Astrocyte of the spinal cord (primary cell): ENCODE measurements at regions not wholly inside any gene's neighbourhood (a gene's known extent, or its start where the extent isn't known, plus 50 kb on each side); places are given as distances from the start of the nearest gene placed in this dataset.

ENCODE experiments used
- DNase-seq: peaks from one replicate; pipeline ENCODE4 v3.0.0; 2011; ENCODE audit warnings: low read depth, low spot score
- H3K4me3 ChIP-seq: 2 replicates; pipeline ENCODE4 v1.5.1; 2011; ENCODE audit warnings: low read depth, mild to moderate bottlenecking, low read length, moderate library complexity
- in situ Hi-C: cut with HindIII; loops from 2 replicates; pipeline ENCODE4 v1.10.0; 2017; ENCODE audit warnings: low sequenced_read_pairs
- TF ChIP-seq, protein P1 (sequence below): IDR thresholded peaks from 2 replicates; pipeline ENCODE4 v1.5.1; 2012; ENCODE audit warnings: low read depth, mild to moderate bottlenecking, low read length, inconsistent platforms

DNA sequence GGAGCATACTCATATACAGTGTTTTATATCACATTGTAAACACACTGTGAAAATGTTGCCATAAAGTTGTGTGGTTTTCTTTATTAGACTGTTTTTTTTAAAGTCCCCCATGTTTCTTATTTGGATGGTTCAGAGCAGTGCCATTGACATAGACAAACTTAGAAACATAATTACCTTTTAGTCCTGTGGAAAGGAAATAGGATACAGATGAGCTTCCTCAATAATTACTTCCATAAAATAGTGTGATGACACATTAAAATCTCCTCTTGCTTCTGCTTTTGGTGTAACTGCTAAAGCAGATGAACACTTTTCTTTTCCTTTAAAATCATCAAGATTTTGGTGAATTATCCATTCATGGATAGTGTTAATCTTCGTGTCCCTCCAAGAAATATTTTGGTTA is 52.9 kb upstream of the LIMCH1 start:
- in situ Hi-C loops = no loop called here
- DNase-seq = no peak
- TF ChIP-seq, protein P1, sequence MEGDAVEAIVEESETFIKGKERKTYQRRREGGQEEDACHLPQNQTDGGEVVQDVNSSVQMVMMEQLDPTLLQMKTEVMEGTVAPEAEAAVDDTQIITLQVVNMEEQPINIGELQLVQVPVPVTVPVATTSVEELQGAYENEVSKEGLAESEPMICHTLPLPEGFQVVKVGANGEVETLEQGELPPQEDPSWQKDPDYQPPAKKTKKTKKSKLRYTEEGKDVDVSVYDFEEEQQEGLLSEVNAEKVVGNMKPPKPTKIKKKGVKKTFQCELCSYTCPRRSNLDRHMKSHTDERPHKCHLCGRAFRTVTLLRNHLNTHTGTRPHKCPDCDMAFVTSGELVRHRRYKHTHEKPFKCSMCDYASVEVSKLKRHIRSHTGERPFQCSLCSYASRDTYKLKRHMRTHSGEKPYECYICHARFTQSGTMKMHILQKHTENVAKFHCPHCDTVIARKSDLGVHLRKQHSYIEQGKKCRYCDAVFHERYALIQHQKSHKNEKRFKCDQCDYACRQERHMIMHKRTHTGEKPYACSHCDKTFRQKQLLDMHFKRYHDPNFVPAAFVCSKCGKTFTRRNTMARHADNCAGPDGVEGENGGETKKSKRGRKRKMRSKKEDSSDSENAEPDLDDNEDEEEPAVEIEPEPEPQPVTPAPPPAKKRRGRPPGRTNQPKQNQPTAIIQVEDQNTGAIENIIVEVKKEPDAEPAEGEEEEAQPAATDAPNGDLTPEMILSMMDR = no peak
- H3K4me3 ChIP-seq = no peak overlapping the region

- no peak for DNase-seq
- in situ Hi-C loops = no loop called here
- TF ChIP-seq, protein P1 = no peak
Measured at GRCh38 chr4:41487868-41488440, 50.0 kb upstream of the LIMCH1 start.

More at GRCh38 chr4:41487868-41488440, 50.0 kb upstream of the LIMCH1 start:
- H3K4me3 ChIP-seq = no peak overlapping the region
